Mesodermal cell (in vitro differentiated cells): ENCODE measurements at regions not wholly inside any gene's neighbourhood (a gene's known extent, or its start where the extent isn't known, plus 50 kb on each side); places are given as distances from the start of the nearest gene placed in this dataset.
A peak's percentile ranks its signal among the peaks of the same experiment; 100 is the strongest.
"Not testable (repeated sequence)": the region's sequence is repeated elsewhere in the genome, so short reads cannot be mapped to it uniquely, and the experiment has no call there.

Experiments
- H3K27ac ChIP-seq: 2 replicates; pipeline ENCODE4 v1.7.0; 2013; ENCODE audit warnings: mild to moderate bottlenecking, low read depth, low read length, moderate library complexity; ENCODE audit not compliant: severe bottlenecking
- H3K36me3 ChIP-seq: 2 replicates; pipeline ENCODE4 v1.7.1; 2013; ENCODE audit warnings: mild to moderate bottlenecking, low read length, moderate library complexity; ENCODE audit not compliant: control insufficient read depth, insufficient read depth
- H3K4me1 ChIP-seq: one replicate; pipeline ENCODE4 v1.7.1; 2013; ENCODE audit warnings: mild to moderate bottlenecking, low read length; ENCODE audit not compliant: insufficient read depth, control insufficient read depth, poor library complexity, severe bottlenecking
- H3K4me3 ChIP-seq: 2 replicates; pipeline ENCODE4 v1.7.0; 2013; ENCODE audit warnings: low read length, control low read depth, mild to moderate bottlenecking; ENCODE audit not compliant: insufficient read depth, poor library complexity, severe bottlenecking; ENCODE audit errors: extremely low read depth
- H3K9me3 ChIP-seq: 2 replicates; pipeline ENCODE4 v1.7.1; 2013; ENCODE audit warnings: mild to moderate bottlenecking, low read length, moderate library complexity; ENCODE audit not compliant: control insufficient read depth
- WGBS, 2 experiments: methylation state at CpG; one replicate each; pipeline ENCODE4 v1.1.5; 2013; ENCODE audit warnings: missing lambda C conversion rate in 2 of 2; ENCODE audit not compliant: insufficient coverage in 2 of 2; 5-methylcytosine and 5-hydroxymethylcytosine counted together

- H3K4me1 ChIP-seq, H3K36me3 ChIP-seq, H3K27ac ChIP-seq, H3K4me3 ChIP-seq, H3K9me3 ChIP-seq: not testable (repeated sequence)
Measured at GRCh38 chr5:78711670-78712069, 63.1 kb upstream of the LHFPL2 start.

- H3K4me3 ChIP-seq, H3K9me3 ChIP-seq, H3K4me1 ChIP-seq, H3K36me3 ChIP-seq, H3K27ac ChIP-seq: not testable (repeated sequence)
- WGBS, 2 experiments, result 91 to 93% methylated on average over 6 to 14 of the region's 18 CpGs
Measured at GRCh38 chr5:78709729-78710430, 61.3 kb upstream of the LHFPL2 start.

- Histone ChIP-seq H3K36me3 (no peaks in the 10 kb centered on the region), H3K4me1 (no peaks in the 10 kb centered on the region), H3K9me3 (no peaks in the 10 kb centered on the region), H3K4me3 (no peak overlapping the region), H3K27ac (no peak overlapping the region)
- WGBS, 2 experiments, result 78 to 100% methylated on average over 2 of the region's 3 CpGs
Measured at GRCh38 chr5:78706825-78707224, 58.3 kb upstream of the LHFPL2 start.

GRCh38 chr5:78706381-78706780 is 57.8 kb upstream of the LHFPL2 start:
- Histone ChIP-seq H3K36me3 (no peaks in the 10 kb centered on the region), H3K4me3 (no peak overlapping the region), H3K27ac (no peak overlapping the region), H3K4me1 (no peaks in the 10 kb centered on the region), H3K9me3 (no peaks in the 10 kb centered on the region)
- WGBS, 2 experiments, result 79 to 80% methylated on average over 1 to 2 of the region's 2 CpGs

- Histone ChIP-seq H3K9me3 (no peaks in the 10 kb centered on the region), H3K27ac (no peak overlapping the region), H3K4me1 (peaks cover 2% of the 10 kb centered on the region), H3K4me3 (no peak overlapping the region), H3K36me3 (no peaks in the 10 kb centered on the region)
- 75 to 87% methylated on average over 2 of the region's 3 CpGs for WGBS, 2 experiments
Measured at GRCh38 chr5:78705826-78706225, 57.3 kb upstream of the LHFPL2 start.

- H3K9me3 ChIP-seq, result no peaks in the 10 kb centered on the region
- H3K36me3 ChIP-seq, result no peaks in the 10 kb centered on the region
- no peak overlapping the region for H3K4me3 ChIP-seq
- WGBS, 2 experiments, result 94 to 100% methylated on average over 1 to 2 of the region's 3 CpGs
- no peak overlapping the region for H3K27ac ChIP-seq
- H3K4me1 ChIP-seq, result peaks cover 15% of the 10 kb centered on the region
Measured at GRCh38 chr5:78701795-78702410, 53.3 kb upstream of the LHFPL2 start.

- peaks cover 2% of the 10 kb centered on the region for H3K9me3 ChIP-seq
- WGBS, 2 experiments, result 69 to 71% methylated on average over 3 to 4 of the region's 6 CpGs
- no peaks in the 10 kb centered on the region for H3K36me3 ChIP-seq
- peak overlapping the region; percentile 87 for H3K27ac ChIP-seq
- H3K4me3 ChIP-seq, result no peak overlapping the region
- peaks cover 15% of the 10 kb centered on the region for H3K4me1 ChIP-seq
Measured at GRCh38 chr5:78699552-78700153, 51.1 kb upstream of the LHFPL2 start.

GRCh38 chr5:78698191-78698791 is 49.7 kb upstream of the LHFPL2 start:
- Histone ChIP-seq H3K36me3 (no peaks in the 10 kb centered on the region), H3K4me1 (peaks cover 15% of the 10 kb centered on the region), H3K9me3 (peaks cover 8% of the 10 kb centered on the region), H3K4me3 (no peak overlapping the region), H3K27ac (peak overlapping the region; percentile 23)
- 89 to 93% methylated on average over 1 of the region's 4 CpGs for WGBS, 2 experiments
